WTC11 (cell line): ENCODE measurements at regions not wholly inside any gene's neighbourhood (a gene's known extent, or its start where the extent isn't known, plus 50 kb on each side); places are given as distances from the start of the nearest gene placed in this dataset.

Source experiments
- ATAC-seq: fragments of 200-7000 bp; cut with Tn5 transposase; 2 replicates; pipeline ENCODE4 v1.10.0; 2021; ENCODE audit warnings: mild to moderate bottlenecking, moderate library complexity
- CTCF ChIA-PET: fragments of 300-600 bp; sonication (Branson Sonifier 250); formaldehyde crosslinking; loops from one replicate; lab custom pipeline; 2021; ENCODE audit warnings: antibody characterized with exemption; lab: Charles Lee
- POLR2A ChIA-PET: fragments of 350-600 bp; sonication (Branson Sonifier 250); formaldehyde crosslinking; loops from one replicate; lab custom pipeline; 2021; ENCODE audit warnings: antibody characterized with exemption; lab: Charles Lee
- DNase-seq: peaks from one replicate; pipeline ENCODE4 v3.0.0; 2021; ENCODE audit warnings: low spot score
- H3K27ac Mint-ChIP-seq: 2 replicates; pipeline ENCODE4 v1.8.0; 2021; ENCODE audit warnings: mixed read lengths
- H3K27me3 Mint-ChIP-seq: 2 replicates; pipeline ENCODE4 v1.8.0; 2021; ENCODE audit warnings: low read depth, mild to moderate bottlenecking, moderate library complexity, mixed read lengths
- H3K36me3 Mint-ChIP-seq: 2 replicates; pipeline ENCODE4 v1.8.0; 2021; ENCODE audit warnings: mixed read lengths
- H3K4me1 Mint-ChIP-seq: 2 replicates; pipeline ENCODE4 v1.8.0; 2022; ENCODE audit warnings: mixed read lengths
- H3K4me3 Mint-ChIP-seq: 2 replicates; pipeline ENCODE4 v1.8.0; 2021; ENCODE audit warnings: mild to moderate bottlenecking, moderate library complexity, mixed read lengths
- H3K9me3 Mint-ChIP-seq: 2 replicates; pipeline ENCODE4 v1.8.0; 2021; ENCODE audit warnings: mixed read lengths
- ATF3 ChIP-seq: sonication (generic); formaldehyde crosslinking; conservative IDR thresholded peaks from 2 replicates; pipeline ENCODE4 v1.8.1; 2022; ENCODE audit warnings: mild to moderate bottlenecking, missing genetic modification reagents
- CDX4 ChIP-seq: fragments of 250-450 bp; sonication (Bioruptor Pico); IDR thresholded peaks from 2 replicates; pipeline ENCODE4 v1.9.0; 2021; ENCODE audit warnings: moderate library complexity, mild to moderate bottlenecking, inconsistent platforms, borderline replicate concordance
- E2F5 ChIP-seq: sonication (generic); formaldehyde crosslinking; IDR thresholded peaks from 2 replicates; pipeline ENCODE4 v1.8.1; 2022; ENCODE audit warnings: mild to moderate bottlenecking, moderate library complexity, missing genetic modification reagents
- FOXK1 ChIP-seq: sonication (generic); formaldehyde crosslinking; IDR thresholded peaks from 2 replicates; pipeline ENCODE4 v1.8.0; 2022; ENCODE audit warnings: mild to moderate bottlenecking, moderate library complexity, missing genetic modification reagents
- GABPB1 ChIP-seq: sonication (generic); formaldehyde crosslinking; IDR thresholded peaks from 2 replicates; pipeline ENCODE4 v1.8.1; 2023; ENCODE audit warnings: mild to moderate bottlenecking, missing genetic modification reagents
- NFYB ChIP-seq: sonication (generic); formaldehyde crosslinking; conservative IDR thresholded peaks from 2 replicates; pipeline ENCODE4 v1.8.0; 2022; ENCODE audit warnings: low read depth, missing genetic modification reagents
- NR2C2 ChIP-seq: sonication (generic); formaldehyde crosslinking; IDR thresholded peaks from 2 replicates; pipeline ENCODE4 v1.8.0; 2022; ENCODE audit warnings: mild to moderate bottlenecking, missing genetic modification reagents
- NR3C1 ChIP-seq: sonication (generic); formaldehyde crosslinking; conservative IDR thresholded peaks from 2 replicates; pipeline ENCODE4 v1.8.1; 2023; ENCODE audit warnings: low read depth, mild to moderate bottlenecking, missing genetic modification reagents
- PREB ChIP-seq: sonication (generic); formaldehyde crosslinking; IDR thresholded peaks from 2 replicates; pipeline ENCODE4 v1.8.1; 2022; ENCODE audit warnings: mild to moderate bottlenecking, missing genetic modification reagents, moderate library complexity, borderline replicate concordance
- SMAD3 ChIP-seq: sonication (generic); formaldehyde crosslinking; IDR thresholded peaks from 2 replicates; pipeline ENCODE4 v1.8.0; 2022; ENCODE audit warnings: missing genetic modification reagents, mild to moderate bottlenecking, borderline replicate concordance
- SP1 ChIP-seq: sonication (generic); formaldehyde crosslinking; conservative IDR thresholded peaks from 2 replicates; pipeline ENCODE4 v1.8.1; 2022; ENCODE audit warnings: missing genetic modification reagents
- TEAD4 ChIP-seq: sonication (generic); formaldehyde crosslinking; IDR thresholded peaks from 2 replicates; pipeline ENCODE4 v1.8.0; 2022; ENCODE audit warnings: mild to moderate bottlenecking, missing genetic modification reagents
- ZNF121 ChIP-seq: sonication (generic); formaldehyde crosslinking; IDR thresholded peaks from 2 replicates; pipeline ENCODE4 v1.8.0; 2023; ENCODE audit warnings: missing genetic modification reagents
- ZNF138 ChIP-seq: sonication (generic); formaldehyde crosslinking; conservative IDR thresholded peaks from 2 replicates; pipeline ENCODE4 v1.8.1; 2022; ENCODE audit warnings: mild to moderate bottlenecking, moderate library complexity, missing genetic modification reagents
- ZNF232 ChIP-seq: sonication (generic); formaldehyde crosslinking; IDR thresholded peaks from 2 replicates; pipeline ENCODE4 v1.8.0; 2022; ENCODE audit warnings: mild to moderate bottlenecking, missing genetic modification reagents
- ZNF317 ChIP-seq: sonication (generic); formaldehyde crosslinking; IDR thresholded peaks from 2 replicates; pipeline ENCODE4 v1.8.1; 2023; ENCODE audit warnings: low read depth, mild to moderate bottlenecking, moderate library complexity, missing genetic modification reagents, borderline replicate concordance
- TF ChIP-seq, protein P1 (sequence below): fragments of 250-450 bp; sonication (Bioruptor Pico); IDR thresholded peaks from 2 replicates; pipeline ENCODE4 v1.9.0; 2021; ENCODE audit warnings: mild to moderate bottlenecking, borderline replicate concordance
- TF ChIP-seq, protein P2 (sequence below): fragments of 250-450 bp; sonication (Bioruptor Pico); IDR thresholded peaks from 2 replicates; pipeline ENCODE4 v2.1.2; 2022; ENCODE audit warnings: mild to moderate bottlenecking, moderate library complexity
- TF ChIP-seq, protein P3 (sequence below): sonication (generic); formaldehyde crosslinking; IDR thresholded peaks from 2 replicates; pipeline ENCODE4 v1.8.0; 2022; ENCODE audit warnings: mild to moderate bottlenecking, missing genetic modification reagents

- TF ChIP-seq NR2C2 (CRISPR knock-in tag) = no peak
- TF ChIP-seq, protein P1, sequence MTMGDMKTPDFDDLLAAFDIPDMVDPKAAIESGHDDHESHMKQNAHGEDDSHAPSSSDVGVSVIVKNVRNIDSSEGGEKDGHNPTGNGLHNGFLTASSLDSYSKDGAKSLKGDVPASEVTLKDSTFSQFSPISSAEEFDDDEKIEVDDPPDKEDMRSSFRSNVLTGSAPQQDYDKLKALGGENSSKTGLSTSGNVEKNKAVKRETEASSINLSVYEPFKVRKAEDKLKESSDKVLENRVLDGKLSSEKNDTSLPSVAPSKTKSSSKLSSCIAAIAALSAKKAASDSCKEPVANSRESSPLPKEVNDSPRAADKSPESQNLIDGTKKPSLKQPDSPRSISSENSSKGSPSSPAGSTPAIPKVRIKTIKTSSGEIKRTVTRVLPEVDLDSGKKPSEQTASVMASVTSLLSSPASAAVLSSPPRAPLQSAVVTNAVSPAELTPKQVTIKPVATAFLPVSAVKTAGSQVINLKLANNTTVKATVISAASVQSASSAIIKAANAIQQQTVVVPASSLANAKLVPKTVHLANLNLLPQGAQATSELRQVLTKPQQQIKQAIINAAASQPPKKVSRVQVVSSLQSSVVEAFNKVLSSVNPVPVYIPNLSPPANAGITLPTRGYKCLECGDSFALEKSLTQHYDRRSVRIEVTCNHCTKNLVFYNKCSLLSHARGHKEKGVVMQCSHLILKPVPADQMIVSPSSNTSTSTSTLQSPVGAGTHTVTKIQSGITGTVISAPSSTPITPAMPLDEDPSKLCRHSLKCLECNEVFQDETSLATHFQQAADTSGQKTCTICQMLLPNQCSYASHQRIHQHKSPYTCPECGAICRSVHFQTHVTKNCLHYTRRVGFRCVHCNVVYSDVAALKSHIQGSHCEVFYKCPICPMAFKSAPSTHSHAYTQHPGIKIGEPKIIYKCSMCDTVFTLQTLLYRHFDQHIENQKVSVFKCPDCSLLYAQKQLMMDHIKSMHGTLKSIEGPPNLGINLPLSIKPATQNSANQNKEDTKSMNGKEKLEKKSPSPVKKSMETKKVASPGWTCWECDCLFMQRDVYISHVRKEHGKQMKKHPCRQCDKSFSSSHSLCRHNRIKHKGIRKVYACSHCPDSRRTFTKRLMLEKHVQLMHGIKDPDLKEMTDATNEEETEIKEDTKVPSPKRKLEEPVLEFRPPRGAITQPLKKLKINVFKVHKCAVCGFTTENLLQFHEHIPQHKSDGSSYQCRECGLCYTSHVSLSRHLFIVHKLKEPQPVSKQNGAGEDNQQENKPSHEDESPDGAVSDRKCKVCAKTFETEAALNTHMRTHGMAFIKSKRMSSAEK (CRISPR knock-in tag) = 0 out of 2 replicates have a peak, but pooled peaks have one; percentile 11
- no peak for TF ChIP-seq PREB (CRISPR knock-in tag)
- TF ChIP-seq, all 79 proteins: peak for 2
Measured at GRCh38 chr6:130713144-130713543, 114.1 kb upstream of the SMLR1 start (continued).

DNA sequence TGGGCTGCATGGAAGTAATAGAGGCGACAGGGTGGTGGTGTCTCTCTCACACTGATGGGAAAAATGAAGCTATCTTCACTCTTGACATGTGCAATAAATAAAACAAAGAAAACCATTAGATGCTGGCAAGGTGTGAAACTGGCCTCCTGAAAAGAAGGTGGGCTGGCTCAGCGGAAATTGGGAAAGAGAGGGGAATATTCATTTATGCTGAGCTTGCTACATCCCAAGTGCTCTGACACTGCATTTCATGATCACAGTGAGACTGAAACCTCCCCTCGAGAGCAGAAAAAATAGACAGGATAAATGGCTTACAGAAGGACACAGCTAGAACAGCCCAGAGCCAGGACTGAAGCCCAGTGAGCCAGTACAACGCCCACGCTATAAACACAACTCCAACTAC, 112.1 kb upstream of the SMLR1 start:
- Mint-ChIP-seq H3K27ac (no peak overlapping the region), H3K27me3 (peaks cover 3% of the 10 kb centered on the region; the same call in 1 of the 2 replicates), H3K4me3 (no peak overlapping the region), H3K4me1 (peaks cover 46% of the 10 kb centered on the region), H3K36me3 (no peaks in the 10 kb centered on the region), H3K9me3 (peaks cover 14% of the 10 kb centered on the region)
- DNase-seq = no peak
- ATAC-seq = no peak
- TF ChIP-seq TEAD4 (CRISPR knock-in tag) = no peak
- no peak for TF ChIP-seq ATF3 (CRISPR knock-in tag)
- ChIA-PET CTCF (interaction anchor here (0.9 to 2.5 kb wide), 2 partner anchors 17 to 433 kb away, joined by 3 to 12 read pairs; no protein-coding TSS in a partner anchor), POLR2A (no interaction called here)

DNA sequence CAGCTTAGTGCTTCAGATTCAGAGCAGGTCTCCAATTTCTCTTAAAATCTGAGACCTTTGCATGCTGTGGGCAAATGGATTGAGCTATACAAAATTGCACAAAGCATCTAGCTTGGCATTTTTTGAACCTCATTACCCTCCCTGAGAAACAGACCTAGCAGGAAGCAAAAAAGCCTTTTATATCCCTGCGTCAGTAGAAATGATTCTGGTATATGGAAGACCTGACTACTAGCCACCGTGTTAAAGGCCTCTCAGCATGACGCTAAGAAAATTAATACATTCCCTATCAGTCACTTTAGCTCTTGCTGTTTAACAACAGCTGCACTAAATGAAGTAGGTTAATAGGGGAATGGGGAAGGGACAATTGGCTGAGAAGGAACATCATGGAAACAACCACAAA, 110.7 kb upstream of the SMLR1 start:
- H3K4me1 Mint-ChIP-seq = peaks cover 37% of the 10 kb centered on the region
- no peak for ATAC-seq
- H3K27me3 Mint-ChIP-seq = peaks cover 3% of the 10 kb centered on the region; the same call in 1 of the 2 replicates
- DNase-seq = no peak
- peaks cover 18% of the 10 kb centered on the region for H3K9me3 Mint-ChIP-seq
- no peak overlapping the region for H3K27ac Mint-ChIP-seq
- CTCF ChIA-PET = interaction anchor here (1.0 to 2.5 kb wide), 3 partner anchors 18 to 351 kb away, joined by 3 to 12 read pairs (median 3); partner anchors contain the start of gene TMEM200A
- H3K4me3 Mint-ChIP-seq = no peak overlapping the region
- H3K36me3 Mint-ChIP-seq = no peaks in the 10 kb centered on the region
- POLR2A ChIA-PET = no interaction called here
- TF ChIP-seq SP1 (CRISPR knock-in tag) (no peak), ZNF121 (no peak), SMAD3 (CRISPR knock-in tag) (no peak), ZNF232 (no peak)
- TF ChIP-seq, all 79 proteins: peak for 0

DNA sequence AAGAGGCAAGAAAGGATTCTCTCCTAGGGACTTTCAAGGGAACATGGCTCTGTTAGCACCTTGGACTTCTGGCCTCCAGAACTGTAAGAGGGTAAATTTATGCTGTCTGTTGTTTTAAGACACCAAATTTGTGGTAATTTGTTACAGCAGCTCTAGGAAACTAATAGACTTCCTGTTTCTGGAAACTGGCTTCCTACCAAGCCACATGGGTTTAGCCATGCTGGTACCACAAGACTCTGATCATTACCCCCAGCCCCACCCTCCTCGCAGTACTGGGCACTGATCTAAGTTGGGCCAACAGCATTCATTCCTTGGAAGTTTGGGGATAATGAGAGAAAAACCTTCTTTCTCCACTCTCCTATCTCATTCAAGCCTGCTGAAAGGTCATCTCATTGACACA, 109.5 kb upstream of the SMLR1 start:
- H3K4me3 Mint-ChIP-seq = no peak overlapping the region
- ATAC-seq (no peak), DNase-seq (no peak)
- H3K27ac Mint-ChIP-seq = no peak overlapping the region
- peaks cover 3% of the 10 kb centered on the region; the same call in 1 of the 2 replicates for H3K27me3 Mint-ChIP-seq
- no peaks in the 10 kb centered on the region for H3K36me3 Mint-ChIP-seq
- POLR2A ChIA-PET = no interaction called here
- TF ChIP-seq ZNF317 (CRISPR knock-in tag) (no peak), NR3C1 (CRISPR knock-in tag) (no peak), E2F5 (CRISPR knock-in tag) (no peak), ATF3 (CRISPR knock-in tag) (no peak), FOXK1 (CRISPR knock-in tag) (no peak), ZNF138 (no peak), GABPB1 (no peak), NFYB (CRISPR knock-in tag) (no peak), CDX4 (CRISPR knock-in tag) (no peak)
- TF ChIP-seq, protein P2, sequence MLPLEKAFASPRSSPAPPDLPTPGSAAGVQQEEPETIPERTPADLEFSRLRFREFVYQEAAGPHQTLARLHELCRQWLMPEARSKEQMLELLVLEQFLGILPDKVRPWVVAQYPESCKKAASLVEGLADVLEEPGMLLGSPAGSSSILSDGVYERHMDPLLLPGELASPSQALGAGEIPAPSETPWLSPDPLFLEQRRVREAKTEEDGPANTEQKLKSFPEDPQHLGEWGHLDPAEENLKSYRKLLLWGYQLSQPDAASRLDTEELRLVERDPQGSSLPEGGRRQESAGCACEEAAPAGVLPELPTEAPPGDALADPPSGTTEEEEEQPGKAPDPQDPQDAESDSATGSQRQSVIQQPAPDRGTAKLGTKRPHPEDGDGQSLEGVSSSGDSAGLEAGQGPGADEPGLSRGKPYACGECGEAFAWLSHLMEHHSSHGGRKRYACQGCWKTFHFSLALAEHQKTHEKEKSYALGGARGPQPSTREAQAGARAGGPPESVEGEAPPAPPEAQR (CRISPR knock-in tag) = no peak
- TF ChIP-seq, protein P3, sequence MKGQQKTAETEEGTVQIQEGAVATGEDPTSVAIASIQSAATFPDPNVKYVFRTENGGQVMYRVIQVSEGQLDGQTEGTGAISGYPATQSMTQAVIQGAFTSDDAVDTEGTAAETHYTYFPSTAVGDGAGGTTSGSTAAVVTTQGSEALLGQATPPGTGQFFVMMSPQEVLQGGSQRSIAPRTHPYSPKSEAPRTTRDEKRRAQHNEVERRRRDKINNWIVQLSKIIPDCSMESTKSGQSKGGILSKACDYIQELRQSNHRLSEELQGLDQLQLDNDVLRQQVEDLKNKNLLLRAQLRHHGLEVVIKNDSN (CRISPR knock-in tag) = no peak
- TF ChIP-seq, all 79 proteins: peak for 0
- CTCF ChIA-PET = no interaction called here
- Mint-ChIP-seq H3K9me3 (peaks cover 18% of the 10 kb centered on the region), H3K4me1 (peaks cover 28% of the 10 kb centered on the region)
